Upper lobe of left lung (tissue), 6 donors: ENCODE measurements at regions not wholly inside any gene's neighbourhood (a gene's known extent, or its start where the extent isn't known, plus 50 kb on each side); places are given as distances from the start of the nearest gene placed in this dataset.

Source experiments
- ATAC-seq, 2 donors: fragments of 200-7000 bp; cut with Tn5 transposase; one replicate each; pipeline ENCODE4 v1.9.1; 2022; ENCODE audit warnings: mild to moderate bottlenecking in 2 of 2, moderate library complexity in 2 of 2; ENCODE audit not compliant: low FRiP score in 2 of 2
- DNase-seq, 2 donors: peaks; one replicate each; pipeline ENCODE4 v3.0.0-alpha.2; 2019 to 2020
- H3K27ac ChIP-seq, 4 donors: fragments of 200-600 bp; sonication (generic); one replicate each; pipeline ENCODE4 v1.5.1; 2016 to 2019
- H3K27me3 ChIP-seq, 4 donors: fragments of 200-600 bp; sonication (generic); one replicate each; pipeline ENCODE4 v1.5.1; 2017 to 2019
- H3K36me3 ChIP-seq, 4 donors: fragments of 200-600 bp; sonication (generic); one replicate each; pipeline ENCODE4 v1.5.1; 2016 to 2019
- H3K4me1 ChIP-seq, 4 donors: fragments of 200-600 bp; sonication (generic); one replicate each; pipeline ENCODE4 v1.5.1; 2018 to 2019
- H3K4me3 ChIP-seq, 4 donors: fragments of 200-600 bp; sonication (generic); one replicate each; pipeline ENCODE4 v1.5.1; 2017 to 2019; ENCODE audit warnings: mild to moderate bottlenecking in 2 of 4, moderate library complexity in 1 of 4
- H3K9me3 ChIP-seq, 4 donors: fragments of 200-600 bp; sonication (generic); one replicate each; pipeline ENCODE4 v1.5.1; 2018 to 2019
- CTCF ChIP-seq, 6 experiments: fragments of 450-650 bp in 4 of 6; fragments of 200-600 bp in 2 of 6; sonication (generic) in 2 of 6; IDR thresholded peaks; one replicate each; pipeline ENCODE4 v1.5.1; 2016 to 2019; ENCODE audit warnings: antibody characterized with exemption in 6 of 6
- EP300 ChIP-seq, 4 donors: sonication (generic); formaldehyde crosslinking; IDR thresholded peaks; one replicate each; pipeline ENCODE4 v1.5.1; 2017; ENCODE audit warnings: antibody characterized with exemption in 4 of 4, control low read depth in 2 of 4
- POLR2A ChIP-seq, 4 donors: fragments of 450-650 bp; IDR thresholded peaks; one replicate each; pipeline ENCODE4 v1.5.1; 2016 to 2017; ENCODE audit warnings: antibody characterized with exemption in 4 of 4, mild to moderate bottlenecking in 2 of 4
- POLR2AphosphoS5 ChIP-seq, 2 donors: sonication (generic); formaldehyde crosslinking; IDR thresholded peaks; one replicate each; pipeline ENCODE4 v1.5.1; 2017; ENCODE audit warnings: antibody characterized with exemption in 2 of 2
- WGBS, 2 donors: methylation state at CpG; one replicate each; pipeline ENCODE4 v1.1.5; 2017 to 2018; 5-methylcytosine and 5-hydroxymethylcytosine counted together
- donor health status: DM: no; HTN: no; CAD: no; lungs with moderate emphysema.
- donor health status: DM: no; HTN: yes; CAD: no; lungs with severe emphysema.

GRCh38 chr4:119873794-119874325, 192.8 kb downstream of the MAD2L1 start:
- 71 to 74% methylated on average over 2 of the region's 2 CpGs for WGBS, 2 donors
- no peaks in the 10 kb centered on the region for H3K27me3 ChIP-seq
- ATAC-seq (no peak), DNase-seq (no peak)
- no peak overlapping the region for H3K27ac ChIP-seq
- H3K4me1 ChIP-seq, result no peaks in the 10 kb centered on the region
- TF ChIP-seq POLR2A (IDR thresholded peaks at IDR 0.05) (no peak), CTCF (IDR thresholded peaks at IDR 0.05) (no peak), POLR2AphosphoS5 (IDR thresholded peaks at IDR 0.05) (no peak), EP300 (IDR thresholded peaks at IDR 0.05) (no peak)
- H3K9me3 ChIP-seq, result no peaks in the 10 kb centered on the region
- no peak overlapping the region for H3K4me3 ChIP-seq
- H3K36me3 ChIP-seq, result no peaks in the 10 kb centered on the region

- no peak for ATAC-seq
- no peaks in the 10 kb centered on the region for H3K36me3 ChIP-seq
- no peak for TF ChIP-seq POLR2A (IDR thresholded peaks at IDR 0.05)
- no peak for TF ChIP-seq CTCF (IDR thresholded peaks at IDR 0.05)
- TF ChIP-seq POLR2AphosphoS5 (IDR thresholded peaks at IDR 0.05), result no peak
- TF ChIP-seq EP300 (IDR thresholded peaks at IDR 0.05), result no peak
- H3K27me3 ChIP-seq, result no peaks in the 10 kb centered on the region
- no peak for DNase-seq
- H3K4me3 ChIP-seq, result no peak overlapping the region
- H3K4me1 ChIP-seq, result no peaks in the 10 kb centered on the region
- no peaks in the 10 kb centered on the region for H3K9me3 ChIP-seq
- H3K27ac ChIP-seq, result no peak overlapping the region
Measured at GRCh38 chr4:119873132-119873531, 193.5 kb downstream of the MAD2L1 start.

DNA sequence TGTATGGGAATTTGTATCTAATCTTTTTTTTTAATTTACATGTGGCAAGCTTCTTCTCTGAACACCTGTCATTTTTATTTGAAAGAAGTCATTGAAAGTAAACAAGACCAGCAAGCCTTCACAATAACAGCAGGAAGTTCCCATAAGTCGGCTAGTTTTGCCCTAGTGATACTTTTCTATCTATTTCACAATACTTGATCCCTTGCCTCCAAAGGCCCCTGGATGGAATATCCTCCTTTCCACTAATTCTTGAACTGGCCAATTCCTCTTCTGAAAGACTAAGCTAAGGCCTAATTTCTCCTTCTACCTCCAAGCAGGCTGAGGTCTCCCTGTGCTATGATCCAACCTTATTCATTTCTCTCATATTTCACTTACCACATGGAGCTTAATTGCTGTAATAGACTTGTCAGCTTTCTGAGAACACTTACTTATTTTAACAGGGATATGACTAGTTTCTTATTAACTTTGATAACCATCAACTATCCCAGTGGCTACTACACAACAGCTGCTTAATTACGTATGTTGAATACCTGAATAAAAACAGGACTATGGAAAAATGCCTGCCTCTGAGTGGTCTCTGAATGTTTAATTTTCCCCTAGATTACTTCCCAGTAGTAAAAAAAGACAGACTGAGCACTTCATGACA, 194.2 kb downstream of the MAD2L1 start:
- H3K27ac ChIP-seq, result no peak overlapping the region
- H3K4me1 ChIP-seq, result no peaks in the 10 kb centered on the region
- no peaks in the 10 kb centered on the region for H3K9me3 ChIP-seq
- ATAC-seq (no peak), DNase-seq (no peak)
- H3K27me3 ChIP-seq, result no peaks in the 10 kb centered on the region
- WGBS, 2 donors, result 56 to 66% methylated on average over 2 of the region's 2 CpGs
- H3K36me3 ChIP-seq, result no peaks in the 10 kb centered on the region
- H3K4me3 ChIP-seq, result no peak overlapping the region
- TF ChIP-seq EP300 (IDR thresholded peaks at IDR 0.05), result no peak
- TF ChIP-seq POLR2AphosphoS5 (IDR thresholded peaks at IDR 0.05), result no peak
- no peak for TF ChIP-seq CTCF (IDR thresholded peaks at IDR 0.05)
- TF ChIP-seq POLR2A (IDR thresholded peaks at IDR 0.05), result no peak

DNA sequence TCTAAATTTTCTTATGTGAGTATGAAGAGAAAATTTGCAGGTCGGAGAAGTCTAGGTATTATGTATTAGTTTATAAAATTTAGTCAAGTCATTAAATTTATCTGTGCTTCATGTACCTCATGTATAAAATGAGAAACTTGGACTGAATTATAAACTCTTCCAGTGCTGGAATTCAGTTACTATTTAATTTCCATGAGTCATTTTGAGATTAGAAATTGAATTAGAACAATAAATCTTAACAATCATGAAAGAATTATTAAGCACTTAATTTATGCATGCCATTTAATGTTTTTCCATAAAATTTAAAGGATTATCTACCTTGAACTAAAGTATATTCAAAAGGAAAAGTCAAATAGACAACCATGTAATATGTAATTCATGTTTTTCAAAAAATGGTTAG, 195.8 kb downstream of the MAD2L1 start:
- Histone ChIP-seq H3K9me3 (no peaks in the 10 kb centered on the region), H3K27me3 (no peaks in the 10 kb centered on the region), H3K27ac (no peak overlapping the region), H3K36me3 (no peaks in the 10 kb centered on the region), H3K4me1 (no peaks in the 10 kb centered on the region), H3K4me3 (no peak overlapping the region)
- ATAC-seq, result no peak
- WGBS, 2 donors, result 89 to 97% methylated on average over 1 of the region's 1 CpG
- TF ChIP-seq EP300 (IDR thresholded peaks at IDR 0.05) (no peak), POLR2A (IDR thresholded peaks at IDR 0.05) (no peak), POLR2AphosphoS5 (IDR thresholded peaks at IDR 0.05) (no peak), CTCF (IDR thresholded peaks at IDR 0.05) (no peak)
- DNase-seq, result no peak

DNA sequence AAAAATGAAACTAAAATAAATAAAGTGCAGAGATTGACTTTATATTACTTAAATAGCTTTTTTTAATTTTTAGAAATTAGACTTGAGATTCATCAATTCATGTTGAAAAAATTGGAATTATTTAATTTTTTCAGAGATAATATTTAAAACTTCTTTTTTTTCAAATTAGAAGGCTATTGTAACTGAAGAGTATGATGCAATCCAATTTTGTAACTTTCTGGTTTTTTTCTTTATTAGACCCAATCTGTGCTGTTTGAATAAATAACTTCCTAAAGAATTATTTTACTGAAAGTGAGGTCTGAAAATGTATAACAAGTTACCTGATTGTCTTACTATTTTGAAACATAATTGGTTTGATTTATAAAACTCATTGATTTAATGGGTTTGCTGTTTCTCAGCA, 200.9 kb downstream of the MAD2L1 start:
- H3K27ac ChIP-seq, result no peak overlapping the region
- H3K9me3 ChIP-seq, result no peaks in the 10 kb centered on the region
- no peak overlapping the region for H3K4me3 ChIP-seq
- no peak for DNase-seq
- no peaks in the 10 kb centered on the region for H3K27me3 ChIP-seq
- no peak for TF ChIP-seq POLR2AphosphoS5 (IDR thresholded peaks at IDR 0.05)
- no peak for TF ChIP-seq EP300 (IDR thresholded peaks at IDR 0.05)
- TF ChIP-seq CTCF (IDR thresholded peaks at IDR 0.05), result no peak
- no peak for TF ChIP-seq POLR2A (IDR thresholded peaks at IDR 0.05)
- no peaks in the 10 kb centered on the region for H3K4me1 ChIP-seq
- ATAC-seq, result no peak
- H3K36me3 ChIP-seq, result no peaks in the 10 kb centered on the region
